Nephron (organoid): ENCODE measurements at regions not wholly inside any gene's neighbourhood (a gene's known extent, or its start where the extent isn't known, plus 50 kb on each side); places are given as distances from the start of the nearest gene placed in this dataset.

Source experiments
- H3K27ac Mint-ChIP-seq, 3 experiments: 2 replicates each; pipeline ENCODE4 v1.8.0; 2020; ENCODE audit warnings: mixed read lengths in 3 of 3, mild to moderate bottlenecking in 2 of 3, moderate library complexity in 1 of 3
- H3K27me3 Mint-ChIP-seq: 2 replicates; pipeline ENCODE4 v1.8.0; 2021; ENCODE audit warnings: low read depth, mild to moderate bottlenecking, moderate library complexity, mixed read lengths
- H3K36me3 Mint-ChIP-seq: 2 replicates; pipeline ENCODE4 v1.8.0; 2020; ENCODE audit warnings: low read depth, mixed read lengths
- H3K4me1 Mint-ChIP-seq: 2 replicates; pipeline ENCODE4 v1.8.0; 2020; ENCODE audit warnings: mixed read lengths
- H3K4me3 Mint-ChIP-seq, 3 experiments: 2 replicates each; pipeline ENCODE4 v1.8.0; 2020; ENCODE audit warnings: mild to moderate bottlenecking in 3 of 3, mixed read lengths in 3 of 3, moderate library complexity in 2 of 3
- H3K9me3 Mint-ChIP-seq: 2 replicates; pipeline ENCODE4 v1.8.0; 2020; ENCODE audit warnings: mixed read lengths
- CTCF ChIP-seq, 3 experiments: fragments of 200-600 bp; sonication (generic); IDR thresholded peaks; one replicate each; pipeline ENCODE4 v1.5.0; 2021; ENCODE audit warnings: antibody characterized with exemption in 3 of 3; ENCODE audit not compliant: unreplicated experiment in 3 of 3

GRCh38 chr3:124584552-124585391 is 145.5 kb upstream of the UMPS start:
- TF ChIP-seq CTCF (IDR thresholded peaks at IDR 0.05; ENCODE audit: unreplicated experiment in 3 of 3), result no peak
- H3K9me3 Mint-ChIP-seq, result no peaks in the 10 kb centered on the region
- peak overlapping the region; percentile 85 to 87 (median 86) for H3K4me3 Mint-ChIP-seq
- H3K27ac Mint-ChIP-seq, result peak overlapping the region; percentile 56 to 76 (median 68)
- H3K36me3 Mint-ChIP-seq, result peaks cover 3% of the 10 kb centered on the region
- H3K4me1 Mint-ChIP-seq, result peaks cover 34% of the 10 kb centered on the region
- H3K27me3 Mint-ChIP-seq, result peaks cover 45% of the 10 kb centered on the region

- Mint-ChIP-seq H3K9me3 (no peaks in the 10 kb centered on the region), H3K4me1 (peaks cover 34% of the 10 kb centered on the region), H3K36me3 (peaks cover 3% of the 10 kb centered on the region), H3K27ac (peak overlapping the region; percentile 68 to 76 (median 69)), H3K4me3 (peak overlapping the region; percentile 85 to 87 (median 86)), H3K27me3 (peaks cover 45% of the 10 kb centered on the region)
- TF ChIP-seq CTCF (IDR thresholded peaks at IDR 0.05; ENCODE audit: unreplicated experiment in 3 of 3), result no peak
These were observed 143.9 kb upstream of the UMPS start for GRCh38 chr3:124586126-124587052.

GRCh38 chr3:124587053-124587408 is 143.2 kb upstream of the UMPS start:
- Mint-ChIP-seq H3K27me3 (peaks cover 44% of the 10 kb centered on the region), H3K36me3 (peaks cover 3% of the 10 kb centered on the region), H3K27ac (peak overlapping the region in 2 of 3 experiments; percentile 50 to 62), H3K9me3 (no peaks in the 10 kb centered on the region), H3K4me1 (peaks cover 33% of the 10 kb centered on the region), H3K4me3 (no peak overlapping the region)
- TF ChIP-seq CTCF (IDR thresholded peaks at IDR 0.05; ENCODE audit: unreplicated experiment in 3 of 3), result no peak

GRCh38 chr3:124588036-124588435 is 142.2 kb upstream of the UMPS start:
- TF ChIP-seq CTCF (IDR thresholded peaks at IDR 0.05; ENCODE audit: unreplicated experiment in 3 of 3), result no peak
- peaks cover 3% of the 10 kb centered on the region for H3K36me3 Mint-ChIP-seq
- no peak overlapping the region for H3K4me3 Mint-ChIP-seq
- H3K27ac Mint-ChIP-seq, result peak overlapping the region in 1 of 3 experiments; percentile 9
- H3K4me1 Mint-ChIP-seq, result peaks cover 28% of the 10 kb centered on the region
- no peaks in the 10 kb centered on the region for H3K9me3 Mint-ChIP-seq
- H3K27me3 Mint-ChIP-seq, result peaks cover 37% of the 10 kb centered on the region

- Mint-ChIP-seq H3K36me3 (peaks cover 3% of the 10 kb centered on the region), H3K27me3 (peaks cover 30% of the 10 kb centered on the region), H3K27ac (no peak overlapping the region), H3K9me3 (no peaks in the 10 kb centered on the region), H3K4me3 (no peak overlapping the region), H3K4me1 (peaks cover 23% of the 10 kb centered on the region)
- no peak for TF ChIP-seq CTCF (IDR thresholded peaks at IDR 0.05; ENCODE audit: unreplicated experiment in 3 of 3)
These were observed 141.5 kb upstream of the UMPS start for GRCh38 chr3:124588794-124589193.
